A549 (cell line): ENCODE measurements at regions not wholly inside any gene's neighbourhood (a gene's known extent, or its start where the extent isn't known, plus 50 kb on each side); places are given as distances from the start of the nearest gene placed in this dataset.

Experiments
- ATAC-seq, 2 experiments: fragments of 200-7000 bp in 1 of 2; fragments of >200 bp in 1 of 2; cut with Nextera tagmentation in 1 of 2; cut with Tn5 transposase in 1 of 2; 3 replicates each; pipeline versions ENCODE4 v1.8.0 to v1.9.1; 2018 to 2020; ENCODE audit warnings: mild to moderate bottlenecking in 1 of 2, moderate library complexity in 1 of 2
- CTCF ChIA-PET: fragments of 300-600 bp; sonication (Branson Sonifier 250); formaldehyde crosslinking; extraction: SDS; loops from one replicate; lab custom pipeline; 2021; ENCODE audit warnings: antibody characterized with exemption, inconsistent platforms; lab: Yijun Ruan, JAX
- POLR2A ChIA-PET: fragments of 350-600 bp; formaldehyde crosslinking; extraction: SDS; loops from one replicate; lab custom pipeline; 2021; ENCODE audit warnings: antibody characterized with exemption, inconsistent platforms; lab: Yijun Ruan, JAX
- DNase-seq, 2 experiments: peaks; one replicate each; pipeline versions ENCODE4 v3.0.0 to v3.0.0-alpha.2; 2011 to 2016; ENCODE audit warnings: low read depth in 1 of 2, low spot score in 1 of 2
- FAIRE-seq: peaks from 2 replicates; lab custom pipeline; 2011; peaks lifted over from hg19 to GRCh38; lab: Jason Lieb, UNC
- H3K27ac ChIP-seq, 2 experiments: fragments of >200 bp; sonication (Bioruptor Twin); formaldehyde crosslinking; 3 replicates each; pipeline ENCODE4 v1.5.1; 2016 to 2017
- H3K4me1 ChIP-seq: fragments of >200 bp; sonication (Bioruptor Twin); formaldehyde crosslinking; 3 replicates; pipeline ENCODE4 v1.6.1; 2016
- H3K4me2 ChIP-seq: fragments of >200 bp; sonication (Bioruptor Twin); formaldehyde crosslinking; 3 replicates; pipeline ENCODE4 v1.6.1; 2016
- H3K4me3 ChIP-seq: fragments of >200 bp; sonication (Bioruptor Twin); formaldehyde crosslinking; 3 replicates; pipeline ENCODE4 v1.5.1; 2016
- H3K9me3 ChIP-seq: fragments of >200 bp; sonication (Bioruptor Twin); formaldehyde crosslinking; 3 replicates; pipeline ENCODE4 v1.6.1; 2016
- ATOH8 ChIP-seq: fragments of 250-450 bp; sonication (Bioruptor Pico); IDR thresholded peaks from 2 replicates; pipeline ENCODE4 v1.5.0; 2020; ENCODE audit warnings: low read depth, mild to moderate bottlenecking, moderate library complexity
- CBX2 ChIP-seq: fragments of 200-600 bp; sonication (generic); IDR thresholded peaks from 2 replicates; pipeline ENCODE4 v1.6.1; 2016; ENCODE audit warnings: low read depth, mild to moderate bottlenecking, borderline replicate concordance
- CBX8 ChIP-seq: fragments of 200-600 bp; sonication (generic); IDR thresholded peaks from 2 replicates; pipeline ENCODE4 v1.6.1; 2016
- CHD2 ChIP-seq: fragments of 150-350 bp; IDR thresholded peaks from 2 replicates; pipeline ENCODE4 v1.6.1; 2014; ENCODE audit warnings: low read length; ENCODE audit not compliant: partially characterized antibody
- CHD4 ChIP-seq: fragments of 200-600 bp; sonication (generic); IDR thresholded peaks from 2 replicates; pipeline ENCODE4 v1.6.1; 2016; ENCODE audit warnings: antibody characterized with exemption, mild to moderate bottlenecking, borderline replicate concordance
- CTCF ChIP-seq: fragments of >200 bp; sonication (Bioruptor Twin); formaldehyde crosslinking; IDR thresholded peaks from 3 replicates; pipeline ENCODE4 v1.5.1; 2016
- EHF ChIP-seq: fragments of 250-450 bp; sonication (Bioruptor Pico); IDR thresholded peaks from 2 replicates; pipeline ENCODE4 v1.5.0; 2020; ENCODE audit warnings: mild to moderate bottlenecking
- EHMT2 ChIP-seq: fragments of 200-600 bp; sonication (generic); IDR thresholded peaks from 2 replicates; pipeline ENCODE4 v1.6.1; 2016; ENCODE audit warnings: antibody characterized with exemption, low read depth, mild to moderate bottlenecking, moderate library complexity
- ELK1 ChIP-seq: fragments of 150-350 bp; IDR thresholded peaks from 2 replicates; pipeline ENCODE4 v1.6.1; 2014; ENCODE audit warnings: low read depth, mild to moderate bottlenecking, low read length
- FOSB ChIP-seq: fragments of 250-450 bp; sonication (Bioruptor Pico); IDR thresholded peaks from 2 replicates; pipeline ENCODE4 v1.5.0; 2020; ENCODE audit warnings: mild to moderate bottlenecking, moderate library complexity
- FOSL2 ChIP-seq, 2 experiments: fragments of 450-650 bp in 1 of 2; fragments of >200 bp in 1 of 2; sonication (Bioruptor Twin) in 1 of 2; formaldehyde crosslinking; IDR thresholded peaks; 2 replicates each; pipeline versions ENCODE4 v1.5.0 to v1.6.1; 2016 to 2020; ENCODE audit warnings: mild to moderate bottlenecking in 1 of 2, moderate library complexity in 1 of 2
- GATA3 ChIP-seq: IDR thresholded peaks from 2 replicates; pipeline ENCODE4 v1.6.1; 2012; ENCODE audit warnings: borderline replicate concordance
- HDAC2 ChIP-seq: fragments of 200-600 bp; sonication (generic); IDR thresholded peaks from 2 replicates; pipeline ENCODE4 v1.6.1; 2016
- HEYL ChIP-seq: fragments of 250-450 bp; sonication (Bioruptor Pico); IDR thresholded peaks from 2 replicates; pipeline ENCODE4 v1.8.0; 2021; ENCODE audit warnings: mild to moderate bottlenecking, moderate library complexity
- HOXB5 ChIP-seq: fragments of 250-450 bp; sonication (Bioruptor Pico); IDR thresholded peaks from 2 replicates; pipeline ENCODE4 v1.5.0; 2020; ENCODE audit warnings: mild to moderate bottlenecking, moderate library complexity
- KDM5A ChIP-seq: fragments of 200-600 bp; sonication (generic); IDR thresholded peaks from 2 replicates; pipeline ENCODE4 v1.6.1; 2016; ENCODE audit warnings: antibody characterized with exemption, mild to moderate bottlenecking
- MAFK ChIP-seq: fragments of 450-650 bp; IDR thresholded peaks from 2 replicates; pipeline ENCODE4 v1.6.1; 2014; ENCODE audit not compliant: partially characterized antibody
- MAZ ChIP-seq: fragments of 150-350 bp; IDR thresholded peaks from 2 replicates; pipeline ENCODE4 v1.6.1; 2014; ENCODE audit warnings: antibody characterized with exemption, low read depth, low read length, borderline replicate concordance
- MYC ChIP-seq: IDR thresholded peaks from 2 replicates; pipeline ENCODE4 v1.6.1; 2012; ENCODE audit warnings: mild to moderate bottlenecking, inconsistent platforms, low read length, improper control_type of control experiment, borderline replicate concordance
- NR3C1 ChIP-seq: fragments of >200 bp; sonication (Bioruptor Twin); formaldehyde crosslinking; IDR thresholded peaks from 3 replicates; pipeline ENCODE4 v1.6.1; 2017
- POLR2A ChIP-seq: IDR thresholded peaks from 2 replicates; pipeline ENCODE4 v1.6.1; 2012; ENCODE audit warnings: mild to moderate bottlenecking, low read length
- POLR2AphosphoS2 ChIP-seq: conservative IDR thresholded peaks from 2 replicates; pipeline ENCODE4 v1.6.1; 2012; ENCODE audit warnings: low read length, improper control_type of control experiment, inconsistent platforms
- RAD21 ChIP-seq, 2 experiments: fragments of >200 bp in 1 of 2; sonication (Bioruptor Twin) in 1 of 2; formaldehyde crosslinking in 1 of 2; IDR thresholded peaks in 1 of 2; conservative IDR thresholded peaks in 1 of 2; 2 replicates in 1 of 2; 3 replicates in 1 of 2; pipeline ENCODE4 v1.6.1; 2012 to 2018; ENCODE audit warnings: inconsistent platforms in 1 of 2
- RCOR1 ChIP-seq: fragments of 150-350 bp; IDR thresholded peaks from 2 replicates; pipeline ENCODE4 v1.6.1; 2014; ENCODE audit warnings: antibody characterized with exemption, low read length, low read depth
- TP53 ChIP-seq: fragments of 250-450 bp; sonication (Bioruptor Pico); IDR thresholded peaks from 2 replicates; pipeline ENCODE4 v1.5.0; 2021; ENCODE audit warnings: mild to moderate bottlenecking, moderate library complexity
- USF2 ChIP-seq: fragments of 450-650 bp; IDR thresholded peaks from 2 replicates; pipeline ENCODE4 v1.6.1; 2014; ENCODE audit warnings: antibody characterized with exemption
- ZC3H11A ChIP-seq: fragments of 450-650 bp; IDR thresholded peaks from 2 replicates; pipeline ENCODE4 v1.6.1; 2014; ENCODE audit warnings: antibody characterized with exemption, mild to moderate bottlenecking
- ZFP36 ChIP-seq: fragments of 450-650 bp; IDR thresholded peaks from 2 replicates; pipeline ENCODE4 v1.6.1; 2014; ENCODE audit warnings: borderline replicate concordance; ENCODE audit not compliant: partially characterized antibody
- WGBS: methylation state at CpG from one replicate; pipeline ENCODE4 v1.1.6; 2017; ENCODE audit errors: missing lambda C conversion rate; 5-methylcytosine and 5-hydroxymethylcytosine counted together

GRCh38 chr1:172820475-172821158 is 161.7 kb downstream of the FASLG start:
- no peak overlapping the region for H3K4me2 ChIP-seq
- TF ChIP-seq EHF (CRISPR knock-in tag): no peak
- TF ChIP-seq FOSL2 (IDR thresholded peaks at IDR 0.05): no peak
- TF ChIP-seq FOSL2 (CRISPR knock-in tag; IDR thresholded peaks at IDR 0.05): no peak
- no peak for TF ChIP-seq POLR2AphosphoS2
- TF ChIP-seq ZC3H11A: no peak
- no peak for TF ChIP-seq RCOR1
- TF ChIP-seq CBX2: no peak
- TF ChIP-seq HEYL (CRISPR knock-in tag): no peak
- no peak for TF ChIP-seq GATA3
- TF ChIP-seq CBX8: no peak
- TF ChIP-seq CTCF: no peak
- no peak for TF ChIP-seq ATOH8 (CRISPR knock-in tag)
- no peak for TF ChIP-seq HDAC2
- no peak for TF ChIP-seq USF2
- no peak for TF ChIP-seq NR3C1
- TF ChIP-seq ELK1: no peak
- 74% methylated on average over 4 of the region's 4 CpGs for WGBS
- no peaks in the 10 kb centered on the region for H3K9me3 ChIP-seq
- ATAC-seq (no peak), FAIRE-seq (no peak), DNase-seq (no peak)
- POLR2A ChIA-PET: no interaction called here
- H3K27ac ChIP-seq: no peak overlapping the region; a peak in 1 of 6 replicates
- peaks cover 8% of the 10 kb centered on the region; the same call in 1 of the 3 replicates for H3K4me1 ChIP-seq
- no peak overlapping the region for H3K4me3 ChIP-seq
- CTCF ChIA-PET: interaction anchor here (0.9 to 8.8 kb wide), 6 partner anchors 76 to 386 kb away, joined by 3 to 193 read pairs (median 4); no protein-coding TSS in a partner anchor

- ATAC-seq (no peak), FAIRE-seq (no peak), DNase-seq (no peak)
- Histone ChIP-seq H3K4me2 (no peak overlapping the region), H3K4me1 (peaks cover 15% of the 10 kb centered on the region), H3K27ac (no peak overlapping the region; a peak in 1 of 6 replicates), H3K9me3 (no peaks in the 10 kb centered on the region), H3K4me3 (no peak overlapping the region)
- 100% methylated on average over 1 of the region's 1 CpG for WGBS
- ChIA-PET POLR2A (no interaction called here), CTCF (interaction anchor here (0.6 to 8.8 kb wide), 5 partner anchors 77 to 380 kb away, joined by 3 to 193 read pairs (median 3); no protein-coding TSS in a partner anchor)
- TF ChIP-seq MAFK (peak; percentile 77), TP53 (CRISPR knock-in tag) (no peak)
Observed at GRCh38 chr1:172821609-172822274, 162.8 kb downstream of the FASLG start.

GRCh38 chr1:172822886-172823285 is 164.0 kb downstream of the FASLG start:
- ChIA-PET POLR2A (no interaction called here), CTCF (interaction anchor here (0.6 to 8.8 kb wide), 4 partner anchors 79 to 379 kb away, joined by 3 to 193 read pairs (median 28); no protein-coding TSS in a partner anchor)
- Histone ChIP-seq H3K27ac (peak overlapping the region in 1 of 2 experiments; percentile 46; a peak in 1 of 6 replicates), H3K4me2 (no peak overlapping the region), H3K4me1 (peaks cover 16% of the 10 kb centered on the region), H3K9me3 (no peaks in the 10 kb centered on the region), H3K4me3 (no peak overlapping the region)
- WGBS: 91% methylated on average over 1 of the region's 1 CpG
- DNase-seq (no peak), ATAC-seq (no peak), FAIRE-seq (no peak)
- TF ChIP-seq HOXB5 (CRISPR knock-in tag): no peak
- no peak for TF ChIP-seq POLR2A
- TF ChIP-seq ZFP36: no peak
- TF ChIP-seq MAZ: no peak
- no peak for TF ChIP-seq MYC
- no peak for TF ChIP-seq CHD2
- TF ChIP-seq EHF (CRISPR knock-in tag): no peak
- no peak for TF ChIP-seq EHMT2
- no peak for TF ChIP-seq RAD21 (conservative IDR thresholded peaks at IDR 0.05 in 1 of 2, IDR thresholded peaks at IDR 0.05 in 1 of 2)
- no peak for TF ChIP-seq ATOH8 (CRISPR knock-in tag)
- TF ChIP-seq FOSB (CRISPR knock-in tag): no peak
- TF ChIP-seq RCOR1: no peak
- no peak for TF ChIP-seq CHD4
- TF ChIP-seq KDM5A: no peak
